H1 (cell line): ENCODE measurements at regions not wholly inside any gene's neighbourhood (a gene's known extent, or its start where the extent isn't known, plus 50 kb on each side); places are given as distances from the start of the nearest gene placed in this dataset.

Experiments
- CTCF ChIP-seq, 3 experiments: IDR thresholded peaks; 1 replicate in 2 of 3; 2 replicates in 1 of 3; pipeline versions ENCODE4 v1.5.1 to v1.6.1; 2011; ENCODE audit warnings: low read length in 3 of 3, mild to moderate bottlenecking in 3 of 3, inconsistent platforms in 2 of 3, low read depth in 1 of 3, moderate library complexity in 1 of 3; ENCODE audit not compliant: insufficient read depth in 1 of 3; ENCODE audit errors: control extremely low read depth in 1 of 3
- EP300 ChIP-seq, 2 experiments: IDR thresholded peaks; 1 replicate in 1 of 2; 2 replicates in 1 of 2; pipeline ENCODE4 v1.6.1; 2011 to 2012; ENCODE audit warnings: low read depth in 2 of 2, low read length in 2 of 2, mild to moderate bottlenecking in 2 of 2, borderline replicate concordance in 1 of 2, inconsistent platforms in 1 of 2, moderate library complexity in 1 of 2
- HDAC2 ChIP-seq, 2 experiments: fragments of 300-600 bp in 1 of 2; sonication (generic) in 1 of 2; IDR thresholded peaks; 2 replicates each; pipeline ENCODE4 v1.6.1; 2011 to 2012; ENCODE audit warnings: low read depth in 2 of 2, low read length in 2 of 2, mild to moderate bottlenecking in 2 of 2, moderate library complexity in 2 of 2, borderline replicate concordance in 1 of 2, inconsistent platforms in 1 of 2
- KDM5A ChIP-seq: fragments of 200-600 bp; IDR thresholded peaks from 2 replicates; pipeline ENCODE4 v1.7.1; 2012; ENCODE audit warnings: mild to moderate bottlenecking, low read length, inconsistent platforms, mixed read lengths
- SAP30 ChIP-seq: fragments of 300-600 bp; sonication (generic); IDR thresholded peaks from 2 replicates; pipeline ENCODE4 v1.7.1; 2012; ENCODE audit warnings: low read length, moderate library complexity, mild to moderate bottlenecking, inconsistent platforms; ENCODE audit not compliant: insufficient read depth, insufficient replicate concordance
- SIN3A ChIP-seq, 2 experiments: IDR thresholded peaks in 1 of 2; conservative IDR thresholded peaks in 1 of 2; 2 replicates each; pipeline ENCODE4 v1.6.1; 2011 to 2012; ENCODE audit warnings: low read length in 2 of 2, improper control_type of control experiment in 1 of 2, low read depth in 1 of 2, mild to moderate bottlenecking in 1 of 2
- TF ChIP-seq, protein P1 (sequence below): fragments of 300-600 bp; sonication (generic); IDR thresholded peaks from 2 replicates; pipeline ENCODE4 v1.7.1; 2012; ENCODE audit warnings: low read length, moderate library complexity, mild to moderate bottlenecking, inconsistent platforms; ENCODE audit not compliant: insufficient replicate concordance

- peak in 1 of 2 experiments; percentile 96; a peak in 1 of 4 replicates for TF ChIP-seq HDAC2 (IDR thresholded peaks at IDR 0.05; ENCODE audit: borderline replicate concordance in 1 of 2, low read depth in 2 of 2, low read length in 2 of 2)
- peak in 2 of 3 experiments; percentile 3 to 20; a peak in 2 of 4 replicates for TF ChIP-seq CTCF (IDR thresholded peaks at IDR 0.05; ENCODE audit: control extremely low read depth in 1 of 3, insufficient read depth in 1 of 3, low read depth in 1 of 3, low read length in 3 of 3)
- TF ChIP-seq SAP30: no peak
- no peak for TF ChIP-seq EP300 (IDR thresholded peaks at IDR 0.05; ENCODE audit: borderline replicate concordance in 1 of 2, low read depth in 2 of 2, low read length in 2 of 2)
- TF ChIP-seq KDM5A: no peak
- no peak for TF ChIP-seq SIN3A (conservative IDR thresholded peaks at IDR 0.05 in 1 of 2, IDR thresholded peaks at IDR 0.05 in 1 of 2; ENCODE audit: low read depth in 1 of 2, low read length in 2 of 2)
- TF ChIP-seq, protein P1, sequence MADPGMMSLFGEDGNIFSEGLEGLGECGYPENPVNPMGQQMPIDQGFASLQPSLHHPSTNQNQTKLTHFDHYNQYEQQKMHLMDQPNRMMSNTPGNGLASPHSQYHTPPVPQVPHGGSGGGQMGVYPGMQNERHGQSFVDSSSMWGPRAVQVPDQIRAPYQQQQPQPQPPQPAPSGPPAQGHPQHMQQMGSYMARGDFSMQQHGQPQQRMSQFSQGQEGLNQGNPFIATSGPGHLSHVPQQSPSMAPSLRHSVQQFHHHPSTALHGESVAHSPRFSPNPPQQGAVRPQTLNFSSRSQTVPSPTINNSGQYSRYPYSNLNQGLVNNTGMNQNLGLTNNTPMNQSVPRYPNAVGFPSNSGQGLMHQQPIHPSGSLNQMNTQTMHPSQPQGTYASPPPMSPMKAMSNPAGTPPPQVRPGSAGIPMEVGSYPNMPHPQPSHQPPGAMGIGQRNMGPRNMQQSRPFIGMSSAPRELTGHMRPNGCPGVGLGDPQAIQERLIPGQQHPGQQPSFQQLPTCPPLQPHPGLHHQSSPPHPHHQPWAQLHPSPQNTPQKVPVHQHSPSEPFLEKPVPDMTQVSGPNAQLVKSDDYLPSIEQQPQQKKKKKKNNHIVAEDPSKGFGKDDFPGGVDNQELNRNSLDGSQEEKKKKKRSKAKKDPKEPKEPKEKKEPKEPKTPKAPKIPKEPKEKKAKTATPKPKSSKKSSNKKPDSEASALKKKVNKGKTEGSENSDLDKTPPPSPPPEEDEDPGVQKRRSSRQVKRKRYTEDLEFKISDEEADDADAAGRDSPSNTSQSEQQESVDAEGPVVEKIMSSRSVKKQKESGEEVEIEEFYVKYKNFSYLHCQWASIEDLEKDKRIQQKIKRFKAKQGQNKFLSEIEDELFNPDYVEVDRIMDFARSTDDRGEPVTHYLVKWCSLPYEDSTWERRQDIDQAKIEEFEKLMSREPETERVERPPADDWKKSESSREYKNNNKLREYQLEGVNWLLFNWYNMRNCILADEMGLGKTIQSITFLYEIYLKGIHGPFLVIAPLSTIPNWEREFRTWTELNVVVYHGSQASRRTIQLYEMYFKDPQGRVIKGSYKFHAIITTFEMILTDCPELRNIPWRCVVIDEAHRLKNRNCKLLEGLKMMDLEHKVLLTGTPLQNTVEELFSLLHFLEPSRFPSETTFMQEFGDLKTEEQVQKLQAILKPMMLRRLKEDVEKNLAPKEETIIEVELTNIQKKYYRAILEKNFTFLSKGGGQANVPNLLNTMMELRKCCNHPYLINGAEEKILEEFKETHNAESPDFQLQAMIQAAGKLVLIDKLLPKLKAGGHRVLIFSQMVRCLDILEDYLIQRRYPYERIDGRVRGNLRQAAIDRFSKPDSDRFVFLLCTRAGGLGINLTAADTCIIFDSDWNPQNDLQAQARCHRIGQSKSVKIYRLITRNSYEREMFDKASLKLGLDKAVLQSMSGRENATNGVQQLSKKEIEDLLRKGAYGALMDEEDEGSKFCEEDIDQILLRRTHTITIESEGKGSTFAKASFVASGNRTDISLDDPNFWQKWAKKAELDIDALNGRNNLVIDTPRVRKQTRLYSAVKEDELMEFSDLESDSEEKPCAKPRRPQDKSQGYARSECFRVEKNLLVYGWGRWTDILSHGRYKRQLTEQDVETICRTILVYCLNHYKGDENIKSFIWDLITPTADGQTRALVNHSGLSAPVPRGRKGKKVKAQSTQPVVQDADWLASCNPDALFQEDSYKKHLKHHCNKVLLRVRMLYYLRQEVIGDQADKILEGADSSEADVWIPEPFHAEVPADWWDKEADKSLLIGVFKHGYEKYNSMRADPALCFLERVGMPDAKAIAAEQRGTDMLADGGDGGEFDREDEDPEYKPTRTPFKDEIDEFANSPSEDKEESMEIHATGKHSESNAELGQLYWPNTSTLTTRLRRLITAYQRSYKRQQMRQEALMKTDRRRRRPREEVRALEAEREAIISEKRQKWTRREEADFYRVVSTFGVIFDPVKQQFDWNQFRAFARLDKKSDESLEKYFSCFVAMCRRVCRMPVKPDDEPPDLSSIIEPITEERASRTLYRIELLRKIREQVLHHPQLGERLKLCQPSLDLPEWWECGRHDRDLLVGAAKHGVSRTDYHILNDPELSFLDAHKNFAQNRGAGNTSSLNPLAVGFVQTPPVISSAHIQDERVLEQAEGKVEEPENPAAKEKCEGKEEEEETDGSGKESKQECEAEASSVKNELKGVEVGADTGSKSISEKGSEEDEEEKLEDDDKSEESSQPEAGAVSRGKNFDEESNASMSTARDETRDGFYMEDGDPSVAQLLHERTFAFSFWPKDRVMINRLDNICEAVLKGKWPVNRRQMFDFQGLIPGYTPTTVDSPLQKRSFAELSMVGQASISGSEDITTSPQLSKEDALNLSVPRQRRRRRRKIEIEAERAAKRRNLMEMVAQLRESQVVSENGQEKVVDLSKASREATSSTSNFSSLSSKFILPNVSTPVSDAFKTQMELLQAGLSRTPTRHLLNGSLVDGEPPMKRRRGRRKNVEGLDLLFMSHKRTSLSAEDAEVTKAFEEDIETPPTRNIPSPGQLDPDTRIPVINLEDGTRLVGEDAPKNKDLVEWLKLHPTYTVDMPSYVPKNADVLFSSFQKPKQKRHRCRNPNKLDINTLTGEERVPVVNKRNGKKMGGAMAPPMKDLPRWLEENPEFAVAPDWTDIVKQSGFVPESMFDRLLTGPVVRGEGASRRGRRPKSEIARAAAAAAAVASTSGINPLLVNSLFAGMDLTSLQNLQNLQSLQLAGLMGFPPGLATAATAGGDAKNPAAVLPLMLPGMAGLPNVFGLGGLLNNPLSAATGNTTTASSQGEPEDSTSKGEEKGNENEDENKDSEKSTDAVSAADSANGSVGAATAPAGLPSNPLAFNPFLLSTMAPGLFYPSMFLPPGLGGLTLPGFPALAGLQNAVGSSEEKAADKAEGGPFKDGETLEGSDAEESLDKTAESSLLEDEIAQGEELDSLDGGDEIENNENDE: no peak
Observed at GRCh38 chr17:53630638-53631037, 192.1 kb upstream of the KIF2B start (continued).
